ENCODE measurements at regions not wholly inside any gene's neighbourhood (a gene's known extent, or its start where the extent isn't known, plus 50 kb on each side); places are given as distances from the start of the nearest gene placed in this dataset.

GRCh38 chr5:87114631-87115030 lies 153.1 kb upstream of the RASA1 start:
- Mint-ChIP-seq H3K27me3 (ENCODE audit: unreplicated experiment) (no peaks in the 10 kb centered on the region), H3K36me3 (ENCODE audit: low read depth, unreplicated experiment) (no peaks in the 10 kb centered on the region), H3K4me3 (ENCODE audit: unreplicated experiment) (no peak overlapping the region), H3K9me3 (ENCODE audit: unreplicated experiment) (no peaks in the 10 kb centered on the region), H3K27ac (ENCODE audit: unreplicated experiment) (no peak overlapping the region), H3K4me1 (ENCODE audit: unreplicated experiment) (no peaks in the 10 kb centered on the region)
- TF ChIP-seq, protein P1, sequence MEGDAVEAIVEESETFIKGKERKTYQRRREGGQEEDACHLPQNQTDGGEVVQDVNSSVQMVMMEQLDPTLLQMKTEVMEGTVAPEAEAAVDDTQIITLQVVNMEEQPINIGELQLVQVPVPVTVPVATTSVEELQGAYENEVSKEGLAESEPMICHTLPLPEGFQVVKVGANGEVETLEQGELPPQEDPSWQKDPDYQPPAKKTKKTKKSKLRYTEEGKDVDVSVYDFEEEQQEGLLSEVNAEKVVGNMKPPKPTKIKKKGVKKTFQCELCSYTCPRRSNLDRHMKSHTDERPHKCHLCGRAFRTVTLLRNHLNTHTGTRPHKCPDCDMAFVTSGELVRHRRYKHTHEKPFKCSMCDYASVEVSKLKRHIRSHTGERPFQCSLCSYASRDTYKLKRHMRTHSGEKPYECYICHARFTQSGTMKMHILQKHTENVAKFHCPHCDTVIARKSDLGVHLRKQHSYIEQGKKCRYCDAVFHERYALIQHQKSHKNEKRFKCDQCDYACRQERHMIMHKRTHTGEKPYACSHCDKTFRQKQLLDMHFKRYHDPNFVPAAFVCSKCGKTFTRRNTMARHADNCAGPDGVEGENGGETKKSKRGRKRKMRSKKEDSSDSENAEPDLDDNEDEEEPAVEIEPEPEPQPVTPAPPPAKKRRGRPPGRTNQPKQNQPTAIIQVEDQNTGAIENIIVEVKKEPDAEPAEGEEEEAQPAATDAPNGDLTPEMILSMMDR (IDR thresholded peaks at IDR 0.05; ENCODE audit: unreplicated experiment): no peak
- no peak for DNase-seq (ENCODE audit: low spot score)

- DNase-seq (ENCODE audit: low spot score): no peak
- no peaks in the 10 kb centered on the region for H3K4me1 Mint-ChIP-seq (ENCODE audit: unreplicated experiment)
- H3K27me3 Mint-ChIP-seq (ENCODE audit: unreplicated experiment): no peaks in the 10 kb centered on the region
Observed at GRCh38 chr5:87115839-87116364, 151.8 kb upstream of the RASA1 start.

DNA sequence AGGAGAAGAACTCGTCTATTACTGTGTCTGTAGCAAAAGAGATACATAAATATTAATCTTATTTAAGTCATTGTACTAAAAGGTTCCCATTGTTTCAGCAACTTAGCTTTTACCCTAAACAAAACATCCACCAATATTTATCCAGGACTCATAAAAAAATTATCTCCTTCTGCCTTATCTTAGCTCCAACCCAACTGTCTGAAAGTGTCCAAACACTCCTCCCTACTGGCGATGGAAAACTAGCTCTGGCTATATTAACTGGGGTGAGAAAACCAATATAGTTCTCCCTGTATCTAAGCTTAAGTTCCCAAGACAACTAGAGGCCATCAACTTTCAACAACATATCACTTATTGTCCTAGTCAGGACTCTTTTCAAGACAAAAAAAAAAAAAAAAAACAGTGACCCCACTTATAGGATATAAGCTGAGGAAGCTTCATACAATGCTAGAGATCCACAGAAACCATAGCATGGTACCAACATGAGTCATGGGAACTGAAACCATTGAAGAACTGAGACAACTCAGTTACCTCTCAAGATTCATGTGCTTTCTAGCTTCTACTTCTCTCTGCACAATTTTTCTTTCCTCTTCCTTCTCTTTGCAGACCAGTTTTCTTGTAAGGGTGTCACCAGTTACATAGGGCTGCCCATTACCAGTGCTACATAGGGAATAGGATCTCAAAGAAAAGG lies 150.7 kb upstream of the RASA1 start:
- Mint-ChIP-seq H3K27me3 (ENCODE audit: unreplicated experiment) (no peaks in the 10 kb centered on the region), H3K27ac (ENCODE audit: unreplicated experiment) (no peak overlapping the region), H3K9me3 (ENCODE audit: unreplicated experiment) (no peaks in the 10 kb centered on the region), H3K36me3 (ENCODE audit: low read depth, unreplicated experiment) (no peaks in the 10 kb centered on the region), H3K4me1 (ENCODE audit: unreplicated experiment) (no peaks in the 10 kb centered on the region), H3K4me3 (ENCODE audit: unreplicated experiment) (no peak overlapping the region)
- no peak for DNase-seq (ENCODE audit: low spot score)
- TF ChIP-seq, protein P1 (IDR thresholded peaks at IDR 0.05; ENCODE audit: unreplicated experiment): no peak

More at GRCh38 chr5:87115839-87116364, 151.8 kb upstream of the RASA1 start:
- Mint-ChIP-seq H3K27ac (ENCODE audit: unreplicated experiment) (no peak overlapping the region), H3K9me3 (ENCODE audit: unreplicated experiment) (no peaks in the 10 kb centered on the region), H3K4me3 (ENCODE audit: unreplicated experiment) (no peak overlapping the region), H3K36me3 (ENCODE audit: low read depth, unreplicated experiment) (no peaks in the 10 kb centered on the region)
- TF ChIP-seq, protein P1 (IDR thresholded peaks at IDR 0.05; ENCODE audit: unreplicated experiment): no peak

DNA sequence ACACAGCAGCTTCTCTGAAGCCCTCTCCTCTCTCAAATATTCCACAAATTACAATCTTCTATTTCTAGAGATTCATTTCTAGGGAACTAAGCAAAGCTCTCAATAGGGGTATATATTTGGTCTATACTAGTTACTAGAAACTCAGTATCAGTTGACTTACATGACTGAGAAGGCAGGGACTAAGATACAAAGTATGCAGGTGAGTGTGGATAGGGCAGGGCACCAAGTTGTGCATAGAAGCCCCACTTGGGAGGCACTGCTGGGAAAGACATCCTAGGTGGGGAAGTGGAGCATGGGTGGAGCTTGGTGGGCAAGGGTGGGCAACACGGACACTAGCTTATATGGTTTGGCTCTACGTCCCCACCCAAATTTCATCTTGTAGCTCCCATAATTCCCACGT lies 148.1 kb upstream of the RASA1 start:
- Mint-ChIP-seq H3K27me3 (ENCODE audit: unreplicated experiment) (no peaks in the 10 kb centered on the region), H3K4me1 (ENCODE audit: unreplicated experiment) (no peaks in the 10 kb centered on the region), H3K27ac (ENCODE audit: unreplicated experiment) (no peak overlapping the region), H3K9me3 (ENCODE audit: unreplicated experiment) (no peaks in the 10 kb centered on the region), H3K4me3 (ENCODE audit: unreplicated experiment) (no peak overlapping the region), H3K36me3 (ENCODE audit: low read depth, unreplicated experiment) (no peaks in the 10 kb centered on the region)
- TF ChIP-seq, protein P1 (IDR thresholded peaks at IDR 0.05; ENCODE audit: unreplicated experiment): no peak
- no peak for DNase-seq (ENCODE audit: low spot score)

GRCh38 chr5:87120518-87121303 lies 147.0 kb upstream of the RASA1 start:
- TF ChIP-seq, protein P1 (IDR thresholded peaks at IDR 0.05; ENCODE audit: unreplicated experiment): no peak
- Mint-ChIP-seq H3K4me3 (ENCODE audit: unreplicated experiment) (no peak overlapping the region), H3K36me3 (ENCODE audit: low read depth, unreplicated experiment) (no peaks in the 10 kb centered on the region), H3K9me3 (ENCODE audit: unreplicated experiment) (no peaks in the 10 kb centered on the region), H3K27ac (ENCODE audit: unreplicated experiment) (no peak overlapping the region), H3K27me3 (ENCODE audit: unreplicated experiment) (no peaks in the 10 kb centered on the region), H3K4me1 (ENCODE audit: unreplicated experiment) (no peaks in the 10 kb centered on the region)
- no peak for DNase-seq (ENCODE audit: low spot score)

Data from endothelial cell (in vitro differentiated cells).